B cell (primary cell): ENCODE measurements at regions not wholly inside any gene's neighbourhood (a gene's known extent, or its start where the extent isn't known, plus 50 kb on each side); places are given as distances from the start of the nearest gene placed in this dataset.

Experiments
- CTCF ChIP-seq: fragments of 200-600 bp; IDR thresholded peaks from one replicate; pipeline ENCODE4 v1.8.0; 2022; ENCODE audit warnings: antibody characterized with exemption, mild to moderate bottlenecking
- EZH2 ChIP-seq: IDR thresholded peaks from 2 replicates; pipeline ENCODE4 v1.6.1; 2012; ENCODE audit warnings: borderline replicate concordance, low read depth, mild to moderate bottlenecking, moderate library complexity, low read length; ENCODE audit not compliant: insufficient read depth, poor library complexity, severe bottlenecking

GRCh38 chr20:11166712-11167111, 492.9 kb upstream of the JAG1 start:
- no peak for TF ChIP-seq CTCF
- TF ChIP-seq EZH2: no peak
